EH (cell line): ENCODE measurements at regions not wholly inside any gene's neighbourhood (a gene's known extent, or its start where the extent isn't known, plus 50 kb on each side); places are given as distances from the start of the nearest gene placed in this dataset.
A peak's percentile ranks its signal among the peaks of the same experiment; 100 is the strongest.

Experiments used
- DNase-seq: peaks from one replicate; pipeline ENCODE4 v3.0.0-alpha.2; 2015; ENCODE audit warnings: low read depth

DNA sequence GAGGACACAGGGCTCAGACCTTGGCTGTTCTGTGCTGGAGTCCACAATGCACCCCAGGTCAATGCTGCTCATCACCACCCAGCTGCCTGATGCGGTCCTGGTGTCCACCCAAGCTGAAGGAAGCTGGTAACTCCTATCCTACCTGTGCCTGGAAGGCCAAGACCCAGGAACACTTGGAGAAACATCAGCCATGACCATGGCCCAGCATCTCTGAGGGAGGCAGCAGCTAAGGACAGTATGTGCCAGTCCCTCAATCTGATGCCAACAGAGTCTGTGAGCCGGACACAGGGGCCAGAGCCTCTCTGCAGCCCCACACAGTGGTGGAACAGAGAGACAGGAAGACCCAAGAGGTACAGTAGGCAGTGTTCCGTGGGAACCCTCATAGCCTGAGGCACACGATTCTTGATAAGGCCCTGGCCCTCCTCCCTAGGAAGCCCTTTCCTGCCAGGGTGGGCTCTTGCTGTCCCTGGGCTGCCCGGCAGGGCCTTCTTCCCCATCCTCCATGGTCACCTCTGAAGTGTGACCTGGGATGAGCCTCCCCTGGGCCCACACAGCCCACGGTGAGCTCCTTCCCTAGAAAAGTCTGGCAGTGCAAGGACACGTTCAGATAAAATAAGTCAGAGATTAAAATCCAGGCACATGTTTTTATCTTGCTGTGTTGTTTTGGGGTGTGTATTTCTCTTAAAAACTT is 170.7 kb downstream of the THBS2 start:
- DNase-seq, result no peak

DNA sequence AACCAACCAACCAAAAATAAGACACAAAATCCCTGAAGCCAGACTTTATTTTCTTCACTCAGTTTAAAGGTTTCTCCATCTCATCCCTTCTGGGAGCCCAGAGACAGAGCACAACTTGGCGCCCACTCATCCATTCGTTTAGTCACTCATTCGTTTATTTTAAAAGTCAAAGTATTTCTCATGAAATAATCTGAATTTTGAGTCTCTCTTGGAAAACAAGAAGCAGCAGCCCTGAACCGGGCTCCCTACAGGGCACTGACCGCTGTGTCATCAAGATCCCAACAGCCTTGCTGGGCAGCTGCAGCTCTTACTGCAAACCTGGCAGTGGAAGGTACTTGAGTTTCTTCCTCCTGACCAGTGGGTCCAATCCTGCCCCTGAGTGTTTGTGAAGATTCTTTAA is 171.6 kb downstream of the THBS2 start:
- DNase-seq, result peak; percentile 22

DNA sequence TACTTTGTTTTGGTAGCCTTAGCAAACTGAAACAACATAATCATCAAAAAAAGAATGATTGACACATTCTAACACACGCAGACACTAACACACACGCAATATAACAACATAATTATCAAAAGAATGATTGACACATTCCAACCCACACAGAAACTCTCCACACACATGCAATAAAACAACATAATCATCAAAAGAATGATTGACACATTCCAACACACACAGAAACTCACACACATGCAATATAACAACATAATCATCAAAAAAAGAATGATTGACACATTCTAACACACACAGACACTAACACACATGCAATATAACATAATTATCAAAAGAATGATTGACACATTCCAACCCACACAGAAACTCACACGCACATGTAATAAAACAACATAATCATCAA is 172.4 kb downstream of the THBS2 start:
- no peak for DNase-seq

DNA sequence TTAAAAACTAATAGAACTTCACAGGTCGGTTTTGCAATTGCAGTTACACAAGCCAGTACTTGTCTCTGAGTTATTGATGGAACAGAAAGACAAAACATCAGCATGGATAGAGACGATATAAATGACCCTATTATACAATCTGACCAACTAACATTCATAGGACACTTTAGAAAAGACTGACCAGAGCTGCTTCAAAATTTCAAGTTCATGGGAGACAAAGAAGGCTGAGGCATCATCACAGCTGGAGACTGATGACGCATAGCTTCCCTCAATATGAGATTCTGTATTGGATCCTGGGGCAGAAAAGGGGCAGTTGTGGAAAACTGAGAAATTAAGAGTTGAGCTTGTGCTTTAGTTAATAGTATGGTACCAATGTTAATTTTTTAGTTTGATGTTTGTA is 174.0 kb downstream of the THBS2 start:
- peak; percentile 31 for DNase-seq

DNA sequence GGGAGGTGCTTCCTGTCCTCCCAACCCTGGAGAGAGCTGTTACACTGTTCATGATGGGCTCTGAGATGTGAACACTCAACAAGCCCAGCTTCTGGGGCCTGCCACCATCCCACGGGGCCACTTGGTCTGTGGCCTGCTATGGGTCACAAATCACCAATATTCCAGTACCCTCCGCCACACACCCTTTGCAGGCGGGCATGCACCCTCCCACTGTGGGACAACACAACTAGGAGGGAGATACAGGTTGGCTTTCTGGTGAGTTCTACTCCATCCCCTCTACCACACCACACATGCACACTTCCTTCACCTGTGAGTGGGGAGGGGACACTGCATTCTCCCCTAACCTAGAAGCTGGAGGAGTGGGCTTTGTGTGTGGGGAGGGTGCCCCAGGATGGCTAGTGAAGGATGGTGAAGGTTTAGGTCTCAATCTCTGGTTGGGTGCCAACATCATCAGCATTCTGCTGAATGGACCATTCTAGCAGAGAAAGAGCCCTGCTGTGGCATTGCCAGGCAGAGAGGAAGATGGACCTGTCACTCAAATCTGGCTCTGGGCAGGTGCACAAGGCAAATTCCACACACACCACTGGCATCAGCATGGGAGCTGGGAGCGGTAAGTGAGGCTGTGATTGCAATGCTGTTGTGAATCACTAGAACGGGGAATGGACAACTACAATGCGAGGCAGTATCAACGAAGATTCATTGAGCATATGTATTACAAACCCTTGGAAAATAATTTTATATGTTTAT is 175.1 kb downstream of the THBS2 start:
- no peak for DNase-seq

DNA sequence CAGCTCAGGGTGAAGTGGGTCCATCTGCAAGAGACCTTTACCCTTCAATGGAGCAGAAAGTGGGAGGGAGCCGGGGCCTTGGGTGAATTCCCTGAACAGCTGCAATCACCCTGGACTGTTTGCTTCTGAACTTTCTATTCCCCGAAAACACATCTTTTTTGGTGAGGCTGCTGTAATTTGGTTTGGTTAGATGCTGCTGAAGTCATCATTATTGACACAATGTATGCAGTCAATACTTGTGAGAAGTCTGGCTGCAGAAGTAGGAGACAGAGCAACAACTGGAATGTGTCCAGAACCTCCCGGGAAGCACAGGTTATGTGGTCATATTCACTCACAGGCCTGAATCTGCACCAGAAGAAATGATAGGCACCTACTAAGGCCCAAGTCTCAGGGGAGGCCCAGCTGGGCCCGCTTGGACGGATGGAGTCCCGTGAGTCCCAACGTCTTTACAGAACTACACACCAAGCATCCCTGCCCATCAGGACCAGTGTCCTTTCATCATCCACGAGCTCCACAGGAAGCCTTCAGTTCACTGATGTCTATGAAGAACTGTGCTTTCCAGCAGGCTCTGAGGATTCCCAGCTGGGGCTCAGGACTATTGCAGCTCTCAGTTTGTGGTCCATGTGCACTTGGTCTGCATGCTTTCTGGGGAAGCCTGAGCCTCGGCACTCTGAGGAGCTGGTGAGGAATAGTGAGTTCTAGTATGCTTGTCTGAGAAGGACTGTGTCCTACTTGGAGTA is 177.6 kb downstream of the THBS2 start:
- DNase-seq, result no peak

DNA sequence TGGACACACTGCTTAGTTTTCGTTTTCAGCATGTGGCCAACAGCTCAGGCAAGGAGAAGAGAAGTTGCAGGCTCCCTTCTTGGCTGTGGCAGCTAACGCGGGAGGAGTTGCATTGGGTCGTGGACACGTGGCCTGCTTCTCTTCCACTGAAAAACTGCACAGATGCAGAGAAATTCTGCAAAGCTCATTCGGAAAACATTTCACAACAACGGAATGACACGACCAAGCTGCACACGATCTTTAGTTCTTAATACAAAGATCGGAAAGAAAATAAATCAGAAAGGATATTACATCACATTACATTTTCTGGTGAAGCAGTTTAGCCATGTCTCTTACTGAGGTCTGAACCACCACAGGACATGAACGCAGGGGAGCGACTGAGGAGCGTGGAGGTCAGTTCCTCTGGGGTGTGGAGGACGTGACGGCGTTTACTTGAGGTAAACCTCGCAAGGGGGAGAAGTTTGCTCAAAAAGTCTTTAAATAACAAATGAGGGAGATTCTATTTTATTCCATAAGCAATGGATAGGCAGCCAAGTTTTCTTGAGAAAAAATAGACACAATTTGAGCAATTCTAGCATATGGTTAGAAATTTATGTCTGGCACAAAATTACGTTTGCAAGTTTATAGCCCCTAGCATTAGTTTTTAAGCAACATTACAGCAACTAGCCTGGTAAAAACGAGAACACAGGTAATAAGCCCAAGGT is 178.3 kb downstream of the THBS2 start:
- peak; percentile 20 for DNase-seq

DNA sequence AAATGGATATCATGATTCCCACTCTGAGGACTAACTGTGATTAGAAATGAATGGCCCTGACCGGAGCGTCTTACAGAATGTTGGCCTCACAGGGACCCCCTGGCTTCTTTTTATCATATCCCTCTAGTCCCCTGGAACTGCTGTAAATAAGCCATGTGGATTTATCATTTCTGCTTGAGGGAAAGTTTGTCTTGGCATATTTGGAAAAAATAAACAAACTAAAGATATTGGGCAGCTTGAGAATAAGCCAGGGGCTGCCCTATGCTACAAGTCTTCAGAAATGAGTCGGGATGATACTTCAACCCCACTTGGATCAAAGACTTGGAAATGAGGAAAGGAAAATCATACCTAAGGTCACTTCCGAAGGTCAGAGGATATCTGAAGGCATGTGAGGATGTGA is 179.1 kb downstream of the THBS2 start:
- DNase-seq, result peak; percentile 79

DNA sequence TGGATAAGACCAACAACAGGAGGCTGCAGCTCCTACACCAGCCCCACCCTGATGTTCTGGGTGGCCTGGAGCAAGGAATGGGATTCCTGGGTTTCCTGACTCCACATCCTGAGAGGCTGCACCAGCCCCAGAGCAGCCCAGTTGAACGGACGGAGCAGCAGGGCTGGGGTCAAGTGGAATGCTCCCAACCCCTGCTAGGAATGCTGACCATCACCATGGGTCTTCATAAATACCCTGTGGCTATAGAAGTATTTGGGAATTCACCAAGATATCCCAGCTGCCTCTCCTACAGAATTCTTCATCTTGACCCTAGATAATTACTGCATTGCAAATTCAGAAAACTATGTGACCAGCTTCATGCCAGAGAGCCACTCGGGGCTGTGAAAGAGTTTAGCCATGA is 180.3 kb downstream of the THBS2 start:
- peak; percentile 100 for DNase-seq

DNA sequence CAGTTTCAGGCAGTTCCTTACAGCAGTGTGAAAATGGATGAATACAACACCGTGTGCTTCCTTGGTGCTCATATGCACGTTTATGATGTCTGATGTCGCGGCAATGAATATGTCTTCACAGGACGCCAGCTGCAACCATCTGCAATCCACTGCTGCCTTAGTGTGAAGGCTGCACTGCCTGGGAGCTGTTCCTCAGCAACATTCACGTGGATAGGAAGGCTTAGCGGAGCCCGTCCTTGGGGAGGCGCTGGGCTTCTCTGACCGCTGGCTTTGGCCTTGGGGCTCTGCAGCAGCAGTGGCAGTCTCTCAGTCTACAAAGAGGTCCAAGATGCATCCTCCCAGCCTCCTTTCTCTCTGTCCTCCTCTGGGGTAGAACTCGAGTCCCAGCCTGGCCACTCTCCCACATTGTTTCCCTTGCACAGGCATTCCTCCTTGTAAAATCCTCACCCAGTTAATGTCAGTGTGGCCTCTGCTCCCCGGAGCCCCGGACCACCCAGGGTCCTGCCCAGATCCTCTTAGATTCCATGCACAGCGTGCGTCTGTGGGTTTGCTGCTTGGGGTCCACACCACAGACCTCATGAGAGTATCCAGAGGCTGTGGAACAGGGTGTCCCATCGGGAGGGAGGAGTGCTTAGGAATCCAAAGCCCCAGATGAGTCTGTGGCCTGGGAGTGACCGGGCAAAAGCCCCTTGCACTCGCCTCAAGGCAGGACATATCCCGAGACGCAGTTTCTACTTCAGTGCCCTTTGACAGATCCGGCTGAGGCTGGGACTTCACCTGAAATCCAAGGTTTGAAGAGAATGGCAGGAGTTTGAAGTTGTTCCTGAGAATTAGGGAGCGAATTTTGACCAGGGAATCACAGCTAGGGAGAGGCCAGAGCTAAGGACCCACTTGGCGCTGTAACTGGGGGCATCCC is 181.3 kb downstream of the THBS2 start:
- peak; percentile 27 for DNase-seq

DNA sequence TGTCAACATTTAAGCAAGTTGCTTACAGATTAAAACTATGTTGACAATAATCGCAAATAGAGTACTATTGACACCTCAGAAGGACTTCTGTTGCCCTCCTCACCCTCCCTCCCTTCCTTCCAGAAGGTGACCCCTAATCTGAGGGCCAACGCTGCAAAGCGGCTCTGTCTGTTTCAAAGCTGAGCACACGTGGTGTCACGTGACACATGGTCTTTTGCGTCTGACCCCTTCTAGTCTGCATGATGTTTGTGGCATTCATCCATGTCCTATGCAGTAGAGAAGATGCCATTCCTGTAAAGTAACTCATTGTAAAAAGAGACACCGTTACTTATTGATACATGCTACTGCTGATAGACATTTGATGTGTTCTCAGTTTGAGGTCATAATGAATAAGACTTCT is 182.3 kb downstream of the THBS2 start:
- DNase-seq, result peak; percentile 9

DNA sequence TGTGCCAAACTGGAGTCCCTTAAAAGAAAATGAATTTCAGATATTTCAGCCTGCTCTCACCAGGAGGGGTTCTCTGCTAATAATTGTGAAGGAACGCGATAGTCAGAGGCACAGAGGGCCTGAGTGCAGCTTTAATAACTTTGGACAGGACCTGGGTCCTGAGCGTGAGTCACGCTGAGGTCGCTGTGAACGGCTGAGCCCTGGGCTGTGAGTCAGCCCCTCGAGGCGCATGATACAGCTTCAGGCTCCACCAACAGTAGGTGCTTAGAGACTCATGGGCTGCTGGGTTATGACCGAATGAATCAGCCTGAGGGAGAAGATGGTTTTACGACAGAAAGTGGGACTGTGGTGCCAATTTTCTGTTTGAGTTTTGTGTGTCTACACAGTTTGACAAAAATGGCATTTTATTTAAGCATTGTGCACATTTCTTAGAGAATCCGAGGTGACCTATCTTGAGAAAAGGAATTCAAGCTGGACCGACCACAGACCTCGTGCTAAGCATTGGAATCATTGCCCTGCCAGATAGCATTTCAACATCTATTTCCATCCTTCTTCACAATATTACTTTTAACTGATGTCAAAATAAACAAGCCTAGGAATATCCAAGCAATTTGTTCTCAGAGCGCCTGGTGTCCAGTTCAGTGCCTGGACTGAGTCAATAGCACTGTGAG is 183.0 kb downstream of the THBS2 start:
- DNase-seq, result peak; percentile 100

DNA sequence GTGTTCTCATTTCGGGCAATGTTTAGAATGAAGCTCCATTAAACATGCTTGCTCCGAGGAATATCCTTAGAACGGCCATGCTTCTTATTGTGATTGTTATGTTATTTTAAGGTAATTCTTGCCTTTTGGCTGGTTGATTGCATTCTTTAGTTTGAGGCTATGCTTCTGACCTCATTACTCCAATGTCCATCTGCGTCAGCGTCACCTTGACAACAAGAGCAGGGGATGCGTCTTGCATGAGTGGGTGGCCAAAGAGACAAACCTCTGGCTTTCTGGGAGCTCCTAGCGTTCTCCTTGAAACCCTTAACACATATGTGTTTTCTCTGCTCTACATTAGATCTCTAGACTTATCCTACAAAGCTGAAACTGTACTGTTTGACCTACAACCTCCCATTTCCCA is 184.3 kb downstream of the THBS2 start:
- DNase-seq, result no peak

DNA sequence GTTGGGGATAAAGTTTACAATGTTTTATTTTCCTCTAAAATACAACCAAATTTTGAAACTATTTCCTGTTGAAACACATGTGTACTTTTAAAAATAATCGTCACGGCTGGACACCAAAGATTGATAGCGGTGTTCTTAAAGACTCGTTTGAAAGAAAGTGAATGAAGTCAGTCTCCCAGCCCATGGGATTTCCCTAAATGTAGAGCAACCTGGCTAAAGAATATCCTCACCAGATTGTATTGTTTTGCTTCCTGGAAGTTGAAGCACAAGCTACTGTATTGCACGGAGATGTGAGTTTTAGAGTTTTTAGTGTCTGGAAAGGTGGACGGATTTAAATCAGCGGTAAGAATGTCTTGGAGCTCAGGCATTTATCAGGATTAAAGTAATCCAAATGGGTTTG is 189.5 kb downstream of the THBS2 start:
- no peak for DNase-seq

DNA sequence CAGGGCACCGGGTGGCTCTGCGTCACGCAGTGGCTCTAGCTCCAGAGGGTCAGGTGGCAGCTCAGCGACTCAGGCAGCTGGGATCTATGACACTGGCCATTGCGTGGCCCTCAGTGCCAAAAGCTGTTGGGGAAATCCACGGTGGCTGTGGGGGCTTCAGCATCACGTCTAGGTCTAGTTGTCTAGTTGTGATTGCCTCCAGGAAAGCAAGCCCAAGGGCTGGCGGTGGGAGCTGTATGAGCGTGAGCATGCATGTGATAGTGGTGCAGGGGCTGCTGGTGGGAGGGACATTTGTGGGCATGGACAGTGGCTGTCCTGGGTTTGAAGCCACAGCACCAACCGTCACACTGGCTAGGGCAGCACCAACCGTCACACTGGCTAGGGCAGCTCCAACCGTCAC is 191.4 kb downstream of the THBS2 start:
- DNase-seq, result no peak

DNA sequence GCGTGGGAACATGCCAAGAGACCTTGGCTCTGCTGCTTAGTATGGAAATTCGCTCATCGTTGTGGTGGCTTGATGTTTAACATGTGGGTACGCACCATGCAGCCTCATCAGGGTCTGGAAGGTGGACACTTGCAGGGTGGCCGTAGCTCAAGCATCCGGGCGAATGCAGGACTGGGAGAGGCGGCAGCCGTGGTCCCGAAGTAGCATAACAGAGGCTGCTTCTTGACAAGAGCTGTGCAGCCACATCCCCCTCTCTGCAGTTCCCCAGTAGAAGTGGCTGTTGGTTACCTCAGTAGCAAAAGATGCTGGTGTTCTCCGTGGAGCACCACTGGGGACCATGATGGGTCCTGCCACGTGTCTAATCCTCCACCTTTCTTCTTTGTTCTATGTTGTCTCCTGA is 195.0 kb downstream of the THBS2 start:
- DNase-seq, result no peak

DNA sequence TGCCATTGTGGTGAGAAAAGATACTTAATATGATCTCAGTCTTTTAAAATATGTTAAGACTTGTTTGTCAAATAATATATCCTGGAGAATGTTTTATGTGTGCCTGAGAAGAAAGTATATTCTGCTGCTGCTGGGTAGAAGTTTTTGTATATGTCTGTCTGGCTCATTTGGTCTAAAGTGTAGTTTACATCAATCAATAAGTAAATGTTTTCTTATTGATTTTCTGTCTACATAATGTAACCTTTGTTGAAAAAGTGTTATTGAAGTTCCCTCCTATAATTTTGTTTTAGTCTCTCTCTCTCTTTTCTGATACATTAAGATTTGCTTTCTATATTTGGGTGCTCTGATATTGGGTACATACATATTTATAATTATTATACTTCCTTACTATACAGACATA is 201.2 kb downstream of the THBS2 start:
- no peak for DNase-seq

DNA sequence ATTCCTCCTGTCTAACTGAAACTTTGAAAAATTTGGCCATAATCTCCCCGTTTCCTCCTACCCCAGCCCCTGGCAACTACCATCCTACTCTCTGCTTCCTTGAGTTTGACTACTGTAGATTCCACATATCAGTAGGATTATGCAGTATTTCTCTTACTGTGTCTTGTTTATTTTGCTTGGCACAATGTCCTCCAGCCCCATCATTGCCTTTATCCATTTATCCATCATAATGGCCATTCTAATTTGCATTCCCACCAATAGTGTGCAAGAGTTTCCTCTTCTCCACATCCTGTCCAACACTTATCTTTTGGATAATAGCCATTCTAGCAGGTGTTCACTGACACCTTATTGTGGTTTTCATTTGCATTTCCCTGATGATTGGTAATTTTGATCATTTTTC is 202.3 kb downstream of the THBS2 start:
- peak; percentile 46 for DNase-seq

DNA sequence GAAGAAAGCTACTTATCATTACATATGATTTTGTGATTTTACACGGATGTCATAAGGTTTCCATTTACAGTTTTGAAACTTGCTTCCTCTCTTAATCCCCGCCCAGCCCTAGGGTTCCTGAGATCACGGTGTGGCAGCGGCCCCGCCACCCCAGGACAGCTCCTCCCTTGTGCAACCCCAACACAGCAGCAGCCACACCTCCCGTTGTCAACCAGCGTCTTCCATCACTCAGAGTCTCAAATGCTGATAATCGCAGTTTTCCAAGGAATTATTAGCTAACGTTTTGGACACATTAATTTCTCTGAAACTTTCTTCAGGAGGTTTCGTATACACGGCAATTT is 204.8 kb downstream of the THBS2 start:
- DNase-seq, result no peak

DNA sequence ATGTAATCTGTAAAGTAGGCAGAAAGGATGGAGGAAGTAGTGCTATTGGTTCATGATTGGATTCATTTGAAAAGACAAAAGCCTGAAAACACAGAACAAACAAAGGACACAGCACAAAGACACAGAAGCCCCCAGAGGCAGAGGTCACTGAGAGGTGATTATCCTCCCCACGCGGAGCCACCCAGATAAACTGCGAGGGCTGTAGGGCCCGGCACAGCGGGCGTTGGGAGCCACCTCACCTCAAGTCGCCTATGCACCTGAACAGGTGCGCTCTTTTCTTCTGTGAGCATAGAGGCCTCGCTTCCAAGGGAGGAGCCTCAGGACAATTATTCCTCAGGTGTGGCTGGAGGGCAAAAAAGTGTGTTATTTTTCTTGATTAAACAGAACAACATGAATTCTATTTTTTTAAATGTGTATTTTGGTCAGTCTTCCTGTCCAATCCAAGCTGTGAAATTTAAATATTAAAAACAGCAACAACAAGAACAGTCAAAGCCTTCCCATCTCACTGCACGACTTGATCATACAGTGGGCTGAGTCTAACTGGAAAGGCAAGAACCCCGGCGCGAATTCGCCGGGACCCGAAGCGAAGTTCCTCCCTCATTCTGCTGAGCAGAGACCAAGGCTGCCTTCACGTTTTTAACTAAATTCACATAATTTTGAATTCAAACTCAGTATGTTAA is 205.3 kb downstream of the THBS2 start:
- DNase-seq, result no peak
